Endothelial cell of umbilical vein (primary cell): ENCODE measurements at regions not wholly inside any gene's neighbourhood (a gene's known extent, or its start where the extent isn't known, plus 50 kb on each side); places are given as distances from the start of the nearest gene placed in this dataset.

Experiments
- BruUV-seq: library from RNA; stranded (reverse); fragments of 400-500 nt; replicated peaks from 2 replicates; lab custom pipeline; 2021; lab: Mats Ljungman, UMichigan
- CTCF ChIA-PET: fragments of 300-600, 350-600 bp; sonication (Branson Sonifier 250); formaldehyde crosslinking; loops from one replicate; lab custom pipeline; 2021; ENCODE audit warnings: antibody characterized with exemption, inconsistent platforms; lab: Charles Lee
- POLR2A ChIA-PET: fragments of 300-600, 350-600 bp; sonication (Branson Sonifier 250); formaldehyde crosslinking; loops from one replicate; lab custom pipeline; 2021; ENCODE audit warnings: antibody characterized with exemption, inconsistent platforms; lab: Charles Lee
- DNase-seq: peaks from one replicate; pipeline ENCODE4 v3.0.0-alpha.2; 2011; ENCODE audit warnings: low read depth, low spot score
- FAIRE-seq: peaks from 2 replicates; lab custom pipeline; 2011; peaks lifted over from hg19 to GRCh38; lab: Jason Lieb, UNC
- H2AFZ ChIP-seq: 2 replicates; pipeline ENCODE4 v1.6.0; 2012; ENCODE audit warnings: low read depth, low read length, control low read depth, inconsistent platforms
- H3K27ac ChIP-seq: 2 replicates; pipeline ENCODE4 v1.5.1; 2011; ENCODE audit warnings: low read depth, mild to moderate bottlenecking, control low read depth, low read length, moderate library complexity; ENCODE audit not compliant: insufficient read depth
- H3K27me3 ChIP-seq, 2 experiments: 2 replicates each; pipeline versions ENCODE4 v1.6.0 to v1.6.1; 2011; ENCODE audit warnings: low read length in 2 of 2, mixed read lengths in 1 of 2; ENCODE audit not compliant: control insufficient read depth in 2 of 2, insufficient read depth in 2 of 2
- H3K36me3 ChIP-seq, 2 experiments: 2 replicates in 1 of 2; 3 replicates in 1 of 2; pipeline ENCODE4 v1.5.1; 2011; ENCODE audit warnings: low read length in 2 of 2, mild to moderate bottlenecking in 1 of 2, moderate library complexity in 1 of 2; ENCODE audit not compliant: control insufficient read depth in 2 of 2, insufficient read depth in 2 of 2; ENCODE audit errors: extremely low read depth in 1 of 2
- H3K4me1 ChIP-seq: 3 replicates; pipeline ENCODE4 v1.5.1; 2011; ENCODE audit warnings: mild to moderate bottlenecking, low read length; ENCODE audit not compliant: control insufficient read depth, insufficient read depth; ENCODE audit errors: extremely low read depth
- H3K4me2 ChIP-seq: 2 replicates; pipeline ENCODE4 v1.6.1; 2011; ENCODE audit warnings: low read length, control low read depth, mixed read lengths; ENCODE audit not compliant: insufficient read depth
- H3K4me3 ChIP-seq, 3 experiments: fragments of 200-600 bp in 1 of 3; sonication (generic), shearing (Covaris generic) in 1 of 3; replicated peaks in 1 of 3; 2 replicates each; pipeline ENCODE4 v1.5.1; 2011 to 2016; ENCODE audit warnings: control low read depth in 3 of 3, low read length in 3 of 3, mild to moderate bottlenecking in 2 of 3, inconsistent platforms in 1 of 3, low read depth in 1 of 3, moderate library complexity in 1 of 3; ENCODE audit not compliant: insufficient read depth in 1 of 3
- H3K79me2 ChIP-seq: 2 replicates; pipeline ENCODE4 v1.6.0; 2012; ENCODE audit warnings: low read length, inconsistent platforms; ENCODE audit not compliant: control insufficient read depth, insufficient read depth
- H3K9ac ChIP-seq: replicated peaks from 2 replicates; pipeline ENCODE3; 2011; ENCODE audit warnings: low read length, control low read depth; ENCODE audit not compliant: insufficient read depth; ENCODE audit errors: extremely low read depth
- H3K9me1 ChIP-seq: replicated peaks from 3 replicates; pipeline ENCODE4 v1.6.0; 2011; ENCODE audit warnings: mild to moderate bottlenecking, low read length; ENCODE audit not compliant: control insufficient read depth, insufficient read depth; ENCODE audit errors: extremely low read depth
- H3K9me3 ChIP-seq: replicated peaks from 2 replicates; pipeline ENCODE4 v1.5.1; 2012; ENCODE audit warnings: low read length, inconsistent platforms; ENCODE audit not compliant: control insufficient read depth, insufficient read depth
- H4K20me1 ChIP-seq: replicated peaks from 2 replicates; pipeline ENCODE3; 2011; ENCODE audit warnings: mild to moderate bottlenecking, low read length; ENCODE audit not compliant: control insufficient read depth, insufficient read depth; ENCODE audit errors: extremely low read depth
- CTCF ChIP-seq, 2 donors: IDR thresholded peaks; 1 replicate in 1 of 2; 2 replicates in 1 of 2; pipeline ENCODE4 v1.5.1; 2011; ENCODE audit warnings: low read length in 2 of 2, mild to moderate bottlenecking in 2 of 2, moderate library complexity in 2 of 2, control low read depth in 1 of 2, inconsistent platforms in 1 of 2, low read depth in 1 of 2; ENCODE audit not compliant: insufficient read depth in 1 of 2; ENCODE audit errors: extremely low read depth in 1 of 2
- EZH2 ChIP-seq: IDR thresholded peaks from 2 replicates; pipeline ENCODE4 v1.6.1; 2012; ENCODE audit warnings: borderline replicate concordance, low read depth, mild to moderate bottlenecking, moderate library complexity, low read length, inconsistent platforms; ENCODE audit not compliant: severe bottlenecking
- FOS ChIP-seq: IDR thresholded peaks from 2 replicates; pipeline ENCODE4 v1.6.1; 2011; ENCODE audit warnings: mild to moderate bottlenecking, low read length, moderate library complexity, borderline replicate concordance; ENCODE audit not compliant: insufficient read depth
- GATA2 ChIP-seq: IDR thresholded peaks from 2 replicates; pipeline ENCODE4 v1.7.0; 2011; ENCODE audit warnings: low read depth, mild to moderate bottlenecking, moderate library complexity, mixed read lengths, low read length; ENCODE audit not compliant: insufficient read length, insufficient read depth
- JUN ChIP-seq: IDR thresholded peaks from 2 replicates; pipeline ENCODE4 v1.6.1; 2011; ENCODE audit warnings: borderline replicate concordance, low read depth; ENCODE audit not compliant: insufficient read length, insufficient read depth
- MYC ChIP-seq: IDR thresholded peaks from one replicate; pipeline ENCODE4 v1.6.1; 2011; ENCODE audit warnings: mild to moderate bottlenecking, low read depth, low read length
- POLR2A ChIP-seq: IDR thresholded peaks from 2 replicates; pipeline ENCODE4 v1.6.1; 2012; ENCODE audit warnings: low read depth, mild to moderate bottlenecking, control low read depth, low read length
- POLR2AphosphoS5 ChIP-seq: IDR thresholded peaks from 2 replicates; pipeline ENCODE4 v1.6.1; 2012; ENCODE audit warnings: low read depth, mild to moderate bottlenecking, control low read depth, low read length, moderate library complexity; ENCODE audit not compliant: insufficient read depth
- dilution Hi-C: fragments of 300-500 bp; cut with MboI; formaldehyde crosslinking; loops from one replicate; pipeline ENCODE4 v1.15.0; 2019; ENCODE audit warnings: low sequenced_read_pairs; ENCODE audit not compliant: extremely low pct_ligation_motif_present
- intact Hi-C: fragments of 100-400 bp; cut with micrococcal nuclease; formaldehyde crosslinking; loops from one replicate; pipeline ENCODE4 v1.10.0; 2022
- TF ChIP-seq, protein P1 (sequence below): IDR thresholded peaks from 2 replicates; pipeline ENCODE4 v1.6.1; 2011; ENCODE audit not compliant: insufficient read depth, insufficient read length

DNA sequence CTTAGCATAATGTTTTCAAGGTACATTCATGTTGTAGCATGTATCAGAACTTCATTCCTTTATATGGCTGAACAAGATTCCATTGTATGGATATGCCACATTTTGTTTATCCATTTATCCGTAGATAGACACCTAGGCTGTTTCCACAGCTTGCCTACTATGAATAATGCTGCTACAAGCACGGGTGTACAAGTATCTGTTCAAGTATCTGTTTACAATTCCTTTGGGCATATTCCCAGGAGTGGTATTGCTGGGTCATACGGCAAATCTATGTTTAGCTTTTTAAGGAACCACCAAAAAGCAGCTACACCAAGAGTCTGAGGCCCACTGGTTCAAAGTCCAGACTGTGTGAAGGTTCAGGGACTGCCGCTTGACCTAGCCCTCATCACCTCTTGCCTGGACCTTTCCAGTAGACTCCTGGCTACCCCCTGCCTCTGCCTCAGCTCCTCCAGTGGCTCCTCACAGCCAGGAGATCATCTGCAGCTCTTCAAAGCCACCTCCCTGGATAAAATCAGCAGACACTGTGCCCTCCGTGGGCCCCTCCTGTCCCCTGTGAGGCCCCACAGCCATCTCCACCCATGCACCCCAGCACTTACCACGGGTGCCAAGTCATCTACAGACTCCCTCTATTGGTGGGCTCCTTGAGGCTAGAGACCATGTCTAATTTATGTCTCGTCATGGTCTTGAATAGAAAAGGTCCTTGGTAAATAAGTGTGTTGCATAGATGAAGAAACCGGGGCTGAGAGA lies 160.3 kb downstream of the MN1 start:
- Histone ChIP-seq H3K27me3 (peaks cover 3 to 6% of the 10 kb centered on the region in 2 experiments), H3K4me2 (no peak overlapping the region), H4K20me1 (no peaks in the 10 kb centered on the region), H3K4me1 (no peaks in the 10 kb centered on the region), H3K9me3 (no peaks in the 10 kb centered on the region), H3K36me3 (no peaks in the 10 kb centered on the region), H3K79me2 (no peaks in the 10 kb centered on the region), H3K9ac (no peak overlapping the region), H3K27ac (no peak overlapping the region), H3K9me1 (no peaks in the 10 kb centered on the region), H2AFZ (no peak overlapping the region), H3K4me3 (no peak overlapping the region)
- BruUV-seq: no TSS peak
- intact Hi-C loops: no loop called here
- FAIRE-seq (no peak), DNase-seq (no peak)
- TF ChIP-seq POLR2A: no peak
- TF ChIP-seq GATA2: no peak
- TF ChIP-seq CTCF (IDR thresholded peaks at IDR 0.05; ENCODE audit: extremely low read depth in 1 of 2, insufficient read depth in 1 of 2, low read depth in 1 of 2, low read length in 2 of 2): no peak
- TF ChIP-seq, protein P1, sequence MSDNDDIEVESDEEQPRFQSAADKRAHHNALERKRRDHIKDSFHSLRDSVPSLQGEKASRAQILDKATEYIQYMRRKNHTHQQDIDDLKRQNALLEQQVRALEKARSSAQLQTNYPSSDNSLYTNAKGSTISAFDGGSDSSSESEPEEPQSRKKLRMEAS: no peak
- TF ChIP-seq MYC: no peak
- no peak for TF ChIP-seq EZH2
- no peak for TF ChIP-seq POLR2AphosphoS5
- no peak for TF ChIP-seq FOS
- TF ChIP-seq JUN: no peak
- dilution Hi-C loops: no loop called here
- POLR2A ChIA-PET: no interaction called here
- CTCF ChIA-PET: no interaction called here
